Activated T-helper 2 cell treated with anti-CD3 and anti-CD28 coated beads, Interferon-gamma antibody, Interleukin-2, Interleukin-4, amounts not matched to agents 10 μg/mL and 5 μg/mL and 100 μg/mL, durations not matched to agents 14 hours and 24 hours and 36 hours (primary cell): ENCODE measurements at regions not wholly inside any gene's neighbourhood (a gene's known extent, or its start where the extent isn't known, plus 50 kb on each side); places are given as distances from the start of the nearest gene placed in this dataset.
"Not testable (repeated sequence)": the region's sequence is repeated elsewhere in the genome, so short reads cannot be mapped to it uniquely, and the experiment has no call there.

Experiments used
- DNase-seq: peaks from one replicate; pipeline ENCODE4 v3.0.0; 2021; ENCODE audit warnings: low spot score
- H3K27ac Mint-ChIP-seq: one replicate; pipeline ENCODE4 v1.8.0; 2021; ENCODE audit warnings: mixed read lengths
- H3K27me3 Mint-ChIP-seq: one replicate; pipeline ENCODE4 v1.8.0; 2021; ENCODE audit warnings: low read depth, mixed read lengths
- H3K36me3 Mint-ChIP-seq: one replicate; pipeline ENCODE4 v1.8.0; 2021; ENCODE audit warnings: low read depth, mixed read lengths
- H3K4me1 Mint-ChIP-seq: one replicate; pipeline ENCODE4 v1.8.0; 2021; ENCODE audit warnings: low read depth, mixed read lengths
- H3K4me3 Mint-ChIP-seq: one replicate; pipeline ENCODE4 v1.8.0; 2021; ENCODE audit warnings: low read depth, mild to moderate bottlenecking, moderate library complexity, mixed read lengths
- H3K9me3 Mint-ChIP-seq: one replicate; pipeline ENCODE4 v1.8.0; 2021; ENCODE audit warnings: mixed read lengths
- intact Hi-C: fragments of 100-400 bp; cut with micrococcal nuclease; formaldehyde crosslinking; loops from one replicate; pipeline ENCODE4 v1.15.1; 2023

- no peaks in the 10 kb centered on the region for H3K9me3 Mint-ChIP-seq
- no peaks in the 10 kb centered on the region for H3K36me3 Mint-ChIP-seq
- no peak overlapping the region for H3K27ac Mint-ChIP-seq
- H3K4me3 Mint-ChIP-seq, result no peak overlapping the region
- no peaks in the 10 kb centered on the region for H3K4me1 Mint-ChIP-seq
- intact Hi-C loops, result no loop called here
- H3K27me3 Mint-ChIP-seq, result peaks cover 25% of the 10 kb centered on the region
- DNase-seq, result no peak
These were observed 74.2 kb downstream of the APOBEC1 start for GRCh38 chr12:7591531-7591930.

DNA sequence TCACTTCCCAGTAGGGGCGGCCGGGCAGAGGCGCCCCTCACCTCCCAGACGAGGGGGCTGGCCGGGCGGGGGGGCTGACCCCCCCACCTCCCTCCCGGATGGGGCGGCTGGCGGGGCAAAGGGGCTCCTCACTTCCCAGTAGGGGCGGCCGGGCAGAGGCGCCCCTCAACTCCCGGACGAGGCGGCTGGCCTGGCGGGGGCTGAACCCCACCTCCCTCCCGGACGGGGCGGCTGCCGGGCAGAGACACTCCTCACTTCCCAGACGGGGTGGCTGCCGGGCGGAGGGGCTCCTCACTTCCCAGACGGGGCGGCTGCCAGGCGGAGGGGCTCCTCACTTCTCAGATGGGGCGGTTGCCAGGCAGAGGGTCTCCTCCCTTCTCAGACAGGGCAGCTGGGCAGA lies 75.6 kb downstream of the APOBEC1 start:
- H3K4me3 Mint-ChIP-seq, H3K27ac Mint-ChIP-seq, DNase-seq, H3K9me3 Mint-ChIP-seq, H3K4me1 Mint-ChIP-seq, intact Hi-C loops, H3K36me3 Mint-ChIP-seq: not testable (repeated sequence)
- H3K27me3 Mint-ChIP-seq, result peaks cover 24% of the 10 kb centered on the region

GRCh38 chr12:7588742-7589329 lies 76.9 kb downstream of the APOBEC1 start:
- not testable (repeated sequence) for H3K27ac Mint-ChIP-seq, H3K4me1 Mint-ChIP-seq, H3K9me3 Mint-ChIP-seq, H3K4me3 Mint-ChIP-seq, H3K36me3 Mint-ChIP-seq
- peaks cover 29% of the 10 kb centered on the region for H3K27me3 Mint-ChIP-seq
- DNase-seq, result peak; percentile 19
- intact Hi-C loops, result loop anchor here (1.0 kb wide), 1 partner anchor 49 kb away; no protein-coding TSS in a partner anchor

DNA sequence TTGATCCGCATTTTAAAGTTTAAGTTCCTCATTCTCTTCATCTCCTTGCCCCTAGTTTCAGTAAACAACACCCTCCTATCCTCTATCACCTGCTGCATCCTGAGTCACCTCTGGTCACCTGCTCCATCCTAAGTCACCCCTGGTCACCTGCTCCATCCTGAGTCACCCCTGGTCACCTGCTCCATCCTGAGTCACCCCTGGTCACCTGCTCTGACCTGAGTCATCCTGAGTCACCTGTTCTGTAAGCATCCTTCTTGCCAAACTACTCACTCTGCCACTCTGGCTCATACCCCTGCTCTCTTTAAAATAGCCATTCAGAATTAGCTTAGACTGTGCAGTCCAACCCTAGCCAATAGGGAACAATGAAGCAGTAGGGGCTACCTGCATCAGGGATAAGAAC lies 80.6 kb upstream of the CD163 start:
- H3K27ac Mint-ChIP-seq, H3K36me3 Mint-ChIP-seq, H3K9me3 Mint-ChIP-seq, intact Hi-C loops, H3K4me3 Mint-ChIP-seq, H3K4me1 Mint-ChIP-seq, DNase-seq: not testable (repeated sequence)
- peaks cover 27% of the 10 kb centered on the region for H3K27me3 Mint-ChIP-seq

DNA sequence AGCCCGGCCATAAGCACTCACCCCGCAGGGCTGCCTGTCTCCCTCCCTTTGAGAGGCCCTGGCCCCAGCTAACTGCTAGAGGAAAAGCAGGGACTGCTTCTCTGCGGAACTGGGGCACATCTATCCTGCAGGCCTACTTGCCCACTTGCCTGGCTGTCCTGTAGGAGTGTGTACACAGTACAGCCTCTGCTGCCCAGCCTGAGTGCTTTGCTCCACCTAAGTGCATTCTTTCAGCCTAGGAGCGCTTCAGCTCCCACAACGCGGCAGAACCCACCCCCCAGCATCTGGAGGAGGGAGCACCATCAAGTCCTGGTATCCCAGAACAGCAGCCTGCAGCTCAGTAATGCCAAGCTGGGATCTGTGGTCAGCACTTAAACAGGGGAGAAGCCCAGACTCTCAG lies 79.9 kb upstream of the CD163 start:
- no peak overlapping the region for H3K27ac Mint-ChIP-seq
- H3K4me1 Mint-ChIP-seq, result peaks cover 2% of the 10 kb centered on the region
- H3K36me3 Mint-ChIP-seq, result no peaks in the 10 kb centered on the region
- intact Hi-C loops, result no loop called here
- peaks cover 12% of the 10 kb centered on the region for H3K9me3 Mint-ChIP-seq
- no peak overlapping the region for H3K4me3 Mint-ChIP-seq
- peaks cover 27% of the 10 kb centered on the region for H3K27me3 Mint-ChIP-seq
- no peak for DNase-seq

- intact Hi-C loops, result no loop called here
- H3K4me1 Mint-ChIP-seq, result peaks cover 2% of the 10 kb centered on the region
- H3K9me3 Mint-ChIP-seq, result peaks cover 13% of the 10 kb centered on the region
- H3K4me3 Mint-ChIP-seq, result no peak overlapping the region
- peaks cover 26% of the 10 kb centered on the region for H3K27me3 Mint-ChIP-seq
- no peaks in the 10 kb centered on the region for H3K36me3 Mint-ChIP-seq
- H3K27ac Mint-ChIP-seq, result no peak overlapping the region
- DNase-seq, result no peak
These were observed 79.2 kb upstream of the CD163 start for GRCh38 chr12:7582796-7583195.

- peaks cover 13% of the 10 kb centered on the region for H3K9me3 Mint-ChIP-seq
- H3K27me3 Mint-ChIP-seq, result peaks cover 17% of the 10 kb centered on the region
These were observed 78.0 kb upstream of the CD163 start for GRCh38 chr12:7581625-7582024.

GRCh38 chr12:7581046-7581445 lies 77.5 kb upstream of the CD163 start:
- Mint-ChIP-seq H3K27me3 (peaks cover 11% of the 10 kb centered on the region), H3K4me3 (no peak overlapping the region)

More at GRCh38 chr12:7581625-7582024, 78.0 kb upstream of the CD163 start:
- no peak for DNase-seq
- Mint-ChIP-seq H3K4me1 (peaks cover 2% of the 10 kb centered on the region), H3K4me3 (no peak overlapping the region), H3K36me3 (no peaks in the 10 kb centered on the region), H3K27ac (no peak overlapping the region)
- intact Hi-C loops, result no loop called here

DNA sequence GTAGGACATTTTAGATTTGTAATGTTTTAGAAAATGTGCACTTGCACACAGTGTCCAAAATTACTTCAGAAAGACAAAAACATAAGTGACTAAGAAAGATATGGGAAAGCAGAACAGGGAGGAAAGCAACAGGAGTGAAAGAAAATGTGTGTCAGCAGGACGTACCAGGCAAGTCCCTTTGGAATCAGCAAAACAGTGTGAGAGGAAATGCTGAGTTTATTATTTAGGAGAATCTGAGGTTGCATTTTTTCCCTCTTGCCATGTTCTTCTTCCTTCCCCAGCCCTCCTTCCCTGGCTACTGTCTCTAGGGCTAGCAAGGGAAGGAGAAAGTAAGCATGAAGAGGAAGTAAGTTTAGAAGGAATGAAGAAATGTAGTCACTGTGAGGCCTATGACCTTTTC lies 67.7 kb upstream of the CD163 start:
- intact Hi-C loops, result no loop called here
- Mint-ChIP-seq H3K27me3 (peaks cover 3% of the 10 kb centered on the region), H3K4me3 (no peak overlapping the region)

More at GRCh38 chr12:7581046-7581445, 77.5 kb upstream of the CD163 start:
- Mint-ChIP-seq H3K27ac (no peak overlapping the region), H3K4me1 (peaks cover 2% of the 10 kb centered on the region), H3K9me3 (peaks cover 13% of the 10 kb centered on the region), H3K36me3 (no peaks in the 10 kb centered on the region)
- intact Hi-C loops, result no loop called here
- no peak for DNase-seq

DNA sequence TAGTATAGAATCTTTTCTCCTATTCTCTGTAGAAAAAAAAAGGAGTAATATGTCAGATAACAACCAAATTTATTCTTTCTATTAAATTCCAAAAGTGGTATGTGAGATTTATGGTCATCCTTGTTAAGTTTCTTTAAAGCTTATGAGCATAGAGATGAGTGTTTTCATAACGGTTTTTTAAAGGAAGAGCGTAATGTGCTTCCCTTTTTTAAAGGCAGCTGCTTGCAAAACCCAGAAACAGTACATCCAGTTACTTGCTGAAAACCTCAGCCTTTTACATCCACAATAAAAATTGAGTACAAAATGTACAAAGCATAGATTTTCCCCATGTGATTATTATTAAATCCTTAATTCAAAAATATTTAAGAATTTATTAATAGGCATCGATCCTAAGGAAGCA lies 53.6 kb upstream of the CD163 start:
- Mint-ChIP-seq H3K4me1 (no peaks in the 10 kb centered on the region), H3K27ac (no peak overlapping the region), H3K27me3 (peaks cover 6% of the 10 kb centered on the region), H3K4me3 (no peak overlapping the region), H3K9me3 (no peaks in the 10 kb centered on the region), H3K36me3 (no peaks in the 10 kb centered on the region)
- intact Hi-C loops, result no loop called here
- DNase-seq, result no peak

More for the DNA sequence above, 67.7 kb upstream of the CD163 start:
- Mint-ChIP-seq H3K27ac (no peak overlapping the region), H3K36me3 (no peaks in the 10 kb centered on the region), H3K9me3 (no peaks in the 10 kb centered on the region), H3K4me1 (no peaks in the 10 kb centered on the region)
- DNase-seq, result no peak

DNA sequence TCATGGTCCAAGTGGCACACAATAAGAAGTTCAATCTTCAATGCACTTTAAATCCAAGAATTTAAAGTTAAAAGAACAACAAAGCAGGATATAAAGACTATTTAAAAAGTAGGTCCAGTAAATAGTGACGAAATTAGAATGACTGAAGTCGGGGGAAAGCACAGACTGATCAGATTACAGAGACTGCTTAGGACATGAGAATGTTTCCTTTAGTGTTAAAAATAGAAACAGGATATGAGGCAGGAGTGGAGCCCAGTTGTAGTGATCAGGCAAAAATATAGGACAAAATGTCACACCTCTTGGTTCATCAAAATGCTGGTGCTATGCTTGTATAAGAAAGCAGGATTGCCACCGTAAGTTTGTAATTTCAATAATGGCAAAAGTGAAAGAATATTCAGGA lies 52.2 kb upstream of the CD163 start:
- DNase-seq, result no peak
- H3K27me3 Mint-ChIP-seq, result peaks cover 6% of the 10 kb centered on the region
- intact Hi-C loops, result no loop called here
- H3K27ac Mint-ChIP-seq, result no peak overlapping the region
- H3K9me3 Mint-ChIP-seq, result peaks cover 12% of the 10 kb centered on the region
- H3K36me3 Mint-ChIP-seq, result no peaks in the 10 kb centered on the region
- no peak overlapping the region for H3K4me3 Mint-ChIP-seq
- no peaks in the 10 kb centered on the region for H3K4me1 Mint-ChIP-seq

GRCh38 chr12:7554831-7555230 lies 51.3 kb upstream of the CD163 start:
- H3K36me3 Mint-ChIP-seq, H3K27me3 Mint-ChIP-seq, H3K27ac Mint-ChIP-seq, H3K4me3 Mint-ChIP-seq, intact Hi-C loops, H3K4me1 Mint-ChIP-seq, DNase-seq: not testable (repeated sequence)
- peaks cover 16% of the 10 kb centered on the region for H3K9me3 Mint-ChIP-seq
